A549 (cell line): ENCODE measurements at regions not wholly inside any gene's neighbourhood (a gene's known extent, or its start where the extent isn't known, plus 50 kb on each side); places are given as distances from the start of the nearest gene placed in this dataset.

Source experiments
- KDM1A ChIP-seq: fragments of 200-600 bp; sonication (generic); IDR thresholded peaks from 2 replicates; pipeline ENCODE4 v1.6.1; 2016; ENCODE audit warnings: low read depth, mild to moderate bottlenecking
- REST ChIP-seq: fragments of 200-600 bp; sonication (generic); IDR thresholded peaks from 2 replicates; pipeline ENCODE4 v1.6.1; 2016; ENCODE audit warnings: antibody characterized with exemption, mild to moderate bottlenecking, moderate library complexity
- RFX5 ChIP-seq: fragments of 450-650 bp; IDR thresholded peaks from 2 replicates; pipeline ENCODE4 v1.7.1; 2014; ENCODE audit warnings: antibody characterized with exemption, mild to moderate bottlenecking, moderate library complexity

DNA sequence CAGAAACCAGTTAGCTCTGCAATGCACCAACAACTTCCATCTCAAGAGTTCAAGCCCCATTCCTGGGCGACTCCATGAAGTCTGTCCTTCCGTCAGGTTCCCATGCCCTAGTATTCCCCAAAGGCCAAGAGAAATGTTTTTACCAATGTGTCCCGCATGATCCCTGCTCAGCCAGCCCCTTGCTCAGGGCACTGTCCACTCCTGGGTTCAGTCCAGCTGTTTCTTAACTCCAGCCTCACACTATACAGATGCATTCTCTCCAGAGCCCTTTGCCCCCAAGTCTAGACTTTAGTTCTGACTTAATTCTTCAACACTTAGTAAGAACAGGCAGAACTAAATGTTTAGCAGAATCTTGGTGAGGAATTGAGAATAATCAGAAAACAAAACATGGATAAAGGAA, 497.5 kb downstream of the SOX6 start:
- no peak for TF ChIP-seq RFX5
- no peak for TF ChIP-seq KDM1A
- no peak for TF ChIP-seq REST
